Breast epithelium (tissue), 4 donors: ENCODE measurements at regions not wholly inside any gene's neighbourhood (a gene's known extent, or its start where the extent isn't known, plus 50 kb on each side); places are given as distances from the start of the nearest gene placed in this dataset.
A peak's percentile ranks its signal among the peaks of the same experiment; 100 is the strongest.

Experiments
- DNase-seq, 2 donors: peaks; one replicate each; pipeline ENCODE4 v3.0.0-alpha.2; 2019; ENCODE audit warnings: low spot score in 2 of 2
- H3K27ac ChIP-seq, 2 donors: fragments of 200-600 bp; sonication (generic) in 1 of 2; one replicate each; pipeline ENCODE4 v1.5.1; 2016 to 2019; ENCODE audit warnings: mild to moderate bottlenecking in 1 of 2
- H3K27me3 ChIP-seq, 2 donors: fragments of 200-600 bp; sonication (generic) in 1 of 2; one replicate each; pipeline versions ENCODE4 v1.5.1 to v1.6.0; 2017 to 2019; ENCODE audit warnings: control low read depth in 1 of 2, mild to moderate bottlenecking in 1 of 2
- H3K36me3 ChIP-seq: fragments of 200-600 bp; one replicate; pipeline ENCODE4 v1.5.1; 2019
- H3K4me1 ChIP-seq, 2 donors: fragments of 200-600 bp; sonication (generic); one replicate each; pipeline ENCODE4 v1.5.1; 2016 to 2019; ENCODE audit warnings: control low read depth in 1 of 2
- H3K4me3 ChIP-seq, 3 donors: fragments of 200-600 bp; sonication (generic); 1 replicate in 2 of 3; 2 replicates in 1 of 3; pipeline ENCODE4 v1.5.1; 2016 to 2019; ENCODE audit warnings: mild to moderate bottlenecking in 3 of 3, moderate library complexity in 2 of 3
- H3K9me3 ChIP-seq, 2 donors: fragments of 200-600 bp; sonication (generic) in 1 of 2; one replicate each; pipeline ENCODE4 v1.5.1; 2016 to 2019; ENCODE audit warnings: control low read depth in 1 of 2
- POLR2A ChIP-seq: fragments of 450-650 bp; IDR thresholded peaks from one replicate; pipeline ENCODE4 v1.6.1; 2016; ENCODE audit warnings: antibody characterized with exemption, mild to moderate bottlenecking, moderate library complexity
- POLR2AphosphoS5 ChIP-seq, 3 donors: sonication (generic); formaldehyde crosslinking; IDR thresholded peaks; one replicate each; pipeline ENCODE4 v1.6.1; 2017; ENCODE audit warnings: antibody characterized with exemption in 3 of 3
- intact Hi-C: fragments of 100-400 bp; cut with DNase I; formaldehyde crosslinking; loops from one replicate; pipeline ENCODE4 v1.15.1; 2023; ENCODE audit warnings: low total_unique reads
- TF ChIP-seq, protein P1 (sequence below), 3 donors: fragments of 450-650 bp; IDR thresholded peaks; one replicate each; pipeline ENCODE4 v1.5.1; 2016 to 2017; ENCODE audit warnings: antibody characterized with exemption in 3 of 3, mild to moderate bottlenecking in 3 of 3, moderate library complexity in 3 of 3

DNA sequence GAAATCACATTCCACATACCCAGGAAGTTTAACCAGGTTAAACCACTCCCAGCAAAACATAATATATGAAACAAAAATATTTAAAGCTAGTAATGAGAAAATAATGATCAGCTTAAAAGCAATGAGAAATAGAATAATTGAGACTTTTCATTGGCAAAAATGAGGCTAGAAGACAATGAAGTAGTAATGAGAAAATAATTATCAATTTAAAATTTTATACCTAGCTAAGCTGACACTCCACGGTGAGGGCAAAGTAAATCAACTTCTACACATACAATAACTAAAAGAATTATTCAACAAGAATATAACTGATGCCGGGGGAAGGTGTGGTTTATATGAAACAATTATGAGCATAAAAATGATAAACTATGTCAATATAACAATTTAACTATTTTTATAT is 82.2 kb upstream of the TES start:
- no peak overlapping the region for H3K27ac ChIP-seq
- peaks cover 0 to 7% of the 10 kb centered on the region in 2 donors for H3K9me3 ChIP-seq
- TF ChIP-seq POLR2AphosphoS5 (IDR thresholded peaks at IDR 0.05) = no peak
- TF ChIP-seq, protein P1, sequence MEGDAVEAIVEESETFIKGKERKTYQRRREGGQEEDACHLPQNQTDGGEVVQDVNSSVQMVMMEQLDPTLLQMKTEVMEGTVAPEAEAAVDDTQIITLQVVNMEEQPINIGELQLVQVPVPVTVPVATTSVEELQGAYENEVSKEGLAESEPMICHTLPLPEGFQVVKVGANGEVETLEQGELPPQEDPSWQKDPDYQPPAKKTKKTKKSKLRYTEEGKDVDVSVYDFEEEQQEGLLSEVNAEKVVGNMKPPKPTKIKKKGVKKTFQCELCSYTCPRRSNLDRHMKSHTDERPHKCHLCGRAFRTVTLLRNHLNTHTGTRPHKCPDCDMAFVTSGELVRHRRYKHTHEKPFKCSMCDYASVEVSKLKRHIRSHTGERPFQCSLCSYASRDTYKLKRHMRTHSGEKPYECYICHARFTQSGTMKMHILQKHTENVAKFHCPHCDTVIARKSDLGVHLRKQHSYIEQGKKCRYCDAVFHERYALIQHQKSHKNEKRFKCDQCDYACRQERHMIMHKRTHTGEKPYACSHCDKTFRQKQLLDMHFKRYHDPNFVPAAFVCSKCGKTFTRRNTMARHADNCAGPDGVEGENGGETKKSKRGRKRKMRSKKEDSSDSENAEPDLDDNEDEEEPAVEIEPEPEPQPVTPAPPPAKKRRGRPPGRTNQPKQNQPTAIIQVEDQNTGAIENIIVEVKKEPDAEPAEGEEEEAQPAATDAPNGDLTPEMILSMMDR (IDR thresholded peaks at IDR 0.05) = no peak
- TF ChIP-seq POLR2A = no peak
- H3K27me3 ChIP-seq = no peaks in the 10 kb centered on the region
- H3K36me3 ChIP-seq = no peaks in the 10 kb centered on the region
- intact Hi-C loops = no loop called here
- no peaks in the 10 kb centered on the region for H3K4me1 ChIP-seq
- no peak for DNase-seq
- no peak overlapping the region for H3K4me3 ChIP-seq

DNA sequence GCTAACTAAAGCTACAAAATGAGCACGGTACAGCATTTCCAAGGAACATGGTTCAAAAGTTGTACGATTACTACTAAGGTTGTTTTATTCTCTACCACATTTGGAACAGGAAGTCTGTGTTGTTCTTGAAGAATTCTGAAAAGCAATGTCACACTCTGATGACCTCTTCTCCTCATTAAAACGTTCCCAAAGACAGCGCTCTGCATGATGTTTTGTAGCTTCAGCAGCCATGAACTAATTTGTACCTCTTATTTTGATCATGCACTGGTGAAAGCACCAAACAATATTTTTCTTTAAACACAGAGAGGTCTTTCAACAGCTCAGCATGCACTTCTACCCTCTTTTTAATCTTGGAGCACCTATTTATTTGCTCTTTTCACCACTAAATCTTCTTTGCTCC is 75.0 kb upstream of the TES start:
- H3K27ac ChIP-seq = no peak overlapping the region
- no peak overlapping the region for H3K4me3 ChIP-seq
- no peaks in the 10 kb centered on the region for H3K27me3 ChIP-seq
- no peak for DNase-seq
- H3K4me1 ChIP-seq = no peaks in the 10 kb centered on the region
- no peaks in the 10 kb centered on the region for H3K36me3 ChIP-seq
- no peaks in the 10 kb centered on the region for H3K9me3 ChIP-seq
- intact Hi-C loops = no loop called here
- TF ChIP-seq POLR2AphosphoS5 (IDR thresholded peaks at IDR 0.05) (no peak), POLR2A (no peak)
- TF ChIP-seq, protein P1 (IDR thresholded peaks at IDR 0.05) = no peak

DNA sequence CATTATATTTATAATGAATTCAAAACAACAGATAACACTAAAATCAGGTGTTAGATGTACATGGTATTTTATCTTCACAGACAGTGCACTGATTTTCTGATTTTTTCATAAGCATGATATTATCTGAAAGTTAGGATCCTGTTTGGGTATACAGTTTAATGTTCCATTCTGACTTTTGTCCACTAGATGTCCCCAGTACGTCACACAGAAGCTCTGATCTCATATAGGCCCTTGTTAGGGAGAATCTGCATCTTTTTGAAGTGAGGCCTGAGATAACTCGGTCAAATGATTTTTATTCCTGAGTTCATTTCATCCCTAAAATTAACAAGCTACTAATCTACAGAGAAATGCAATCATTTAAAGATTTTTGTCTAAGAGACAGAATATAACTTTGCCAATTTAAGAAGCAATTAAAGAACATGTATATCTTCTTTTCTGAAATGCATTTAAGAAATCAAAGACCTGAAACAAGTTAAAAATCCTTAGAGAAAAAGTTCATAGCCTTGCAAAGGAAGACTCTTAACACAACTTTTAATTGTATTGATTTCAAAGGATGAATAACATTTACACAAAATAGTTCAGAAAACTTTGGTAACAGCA is 72.0 kb upstream of the TES start:
- Histone ChIP-seq H3K4me3 (no peak overlapping the region), H3K27ac (no peak overlapping the region), H3K36me3 (no peaks in the 10 kb centered on the region), H3K4me1 (no peaks in the 10 kb centered on the region), H3K27me3 (no peaks in the 10 kb centered on the region), H3K9me3 (no peaks in the 10 kb centered on the region)
- intact Hi-C loops = no loop called here
- DNase-seq = no peak
- TF ChIP-seq POLR2AphosphoS5 (IDR thresholded peaks at IDR 0.05) (no peak), POLR2A (no peak)
- TF ChIP-seq, protein P1 (IDR thresholded peaks at IDR 0.05) = peak; percentile 35 to 68 (median 57)

DNA sequence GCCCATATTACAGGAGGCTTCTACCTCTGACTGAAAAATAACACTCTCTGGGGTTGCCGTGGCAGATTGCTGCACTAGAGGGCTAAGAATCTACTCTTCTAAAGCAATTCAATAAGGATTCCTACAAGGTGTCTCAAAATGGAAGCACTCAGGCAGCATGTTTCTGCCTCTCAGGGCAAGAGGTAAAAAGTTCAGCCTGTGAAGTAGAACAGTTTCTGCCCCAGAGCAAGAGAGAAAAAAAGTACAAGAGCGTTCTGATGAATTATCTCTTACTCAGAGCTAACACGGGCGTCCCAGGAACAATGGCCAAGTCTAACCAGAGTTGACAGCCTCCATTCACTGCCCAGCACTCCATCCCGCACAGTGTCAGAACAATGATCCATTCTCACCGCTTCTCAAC is 71.3 kb upstream of the TES start:
- H3K27ac ChIP-seq = no peak overlapping the region
- H3K4me3 ChIP-seq = no peak overlapping the region
- intact Hi-C loops = no loop called here
- no peaks in the 10 kb centered on the region for H3K9me3 ChIP-seq
- no peaks in the 10 kb centered on the region for H3K4me1 ChIP-seq
- H3K27me3 ChIP-seq = no peaks in the 10 kb centered on the region
- DNase-seq = no peak
- H3K36me3 ChIP-seq = no peaks in the 10 kb centered on the region
- no peak for TF ChIP-seq POLR2A
- no peak for TF ChIP-seq POLR2AphosphoS5 (IDR thresholded peaks at IDR 0.05)
- TF ChIP-seq, protein P1 (IDR thresholded peaks at IDR 0.05) = no peak

DNA sequence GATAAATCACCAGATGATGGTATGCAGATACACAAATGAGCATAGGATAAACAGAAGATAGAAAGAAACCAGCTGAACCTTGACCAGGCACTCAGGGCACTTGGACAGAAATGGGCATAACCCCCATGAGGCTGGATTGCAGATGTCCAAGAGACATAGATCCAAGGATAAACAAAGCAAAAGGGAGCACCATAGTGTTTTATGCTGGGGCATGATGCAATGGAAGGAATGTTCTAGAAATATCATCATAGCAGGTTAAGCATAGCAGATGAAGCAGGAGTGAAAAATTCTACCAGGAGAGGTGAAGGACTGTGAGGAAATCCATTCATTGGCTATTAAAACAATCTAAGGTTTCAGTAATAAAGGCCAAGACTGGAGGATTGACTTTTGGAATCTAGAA is 70.5 kb upstream of the TES start:
- TF ChIP-seq, protein P1 (IDR thresholded peaks at IDR 0.05) = no peak
- TF ChIP-seq POLR2A (no peak), POLR2AphosphoS5 (IDR thresholded peaks at IDR 0.05) (no peak)
- Histone ChIP-seq H3K4me3 (no peak overlapping the region), H3K27ac (no peak overlapping the region), H3K4me1 (no peaks in the 10 kb centered on the region), H3K36me3 (no peaks in the 10 kb centered on the region), H3K9me3 (no peaks in the 10 kb centered on the region), H3K27me3 (no peaks in the 10 kb centered on the region)
- DNase-seq = no peak
- intact Hi-C loops = no loop called here
